ENCODE measurements at regions not wholly inside any gene's neighbourhood (a gene's known extent, or its start where the extent isn't known, plus 50 kb on each side); places are given as distances from the start of the nearest gene placed in this dataset.

DNA sequence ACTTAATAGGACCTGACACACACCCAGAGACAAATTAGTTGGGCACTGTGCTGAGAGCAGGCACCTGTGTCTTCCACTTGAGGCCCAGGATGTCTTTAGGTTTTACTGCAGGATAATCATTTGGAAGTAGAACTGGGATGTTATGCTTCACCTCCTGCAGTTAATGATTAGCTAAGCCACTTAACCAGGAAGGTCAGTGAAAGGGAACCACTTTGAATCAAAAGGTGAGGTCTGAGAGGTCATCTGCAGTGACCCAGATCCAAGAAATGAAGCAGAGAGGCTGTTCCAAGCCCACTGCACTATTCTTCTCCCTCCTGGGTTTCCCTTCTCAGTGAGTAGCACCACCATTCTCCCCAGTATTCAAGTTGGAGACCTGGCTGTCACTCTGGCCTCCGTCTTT, 110.5 kb downstream of the SNX18 start:
- peak; percentile 12 for TF ChIP-seq POLR2A (IDR thresholded peaks at IDR 0.05)
- TF ChIP-seq, protein P1, sequence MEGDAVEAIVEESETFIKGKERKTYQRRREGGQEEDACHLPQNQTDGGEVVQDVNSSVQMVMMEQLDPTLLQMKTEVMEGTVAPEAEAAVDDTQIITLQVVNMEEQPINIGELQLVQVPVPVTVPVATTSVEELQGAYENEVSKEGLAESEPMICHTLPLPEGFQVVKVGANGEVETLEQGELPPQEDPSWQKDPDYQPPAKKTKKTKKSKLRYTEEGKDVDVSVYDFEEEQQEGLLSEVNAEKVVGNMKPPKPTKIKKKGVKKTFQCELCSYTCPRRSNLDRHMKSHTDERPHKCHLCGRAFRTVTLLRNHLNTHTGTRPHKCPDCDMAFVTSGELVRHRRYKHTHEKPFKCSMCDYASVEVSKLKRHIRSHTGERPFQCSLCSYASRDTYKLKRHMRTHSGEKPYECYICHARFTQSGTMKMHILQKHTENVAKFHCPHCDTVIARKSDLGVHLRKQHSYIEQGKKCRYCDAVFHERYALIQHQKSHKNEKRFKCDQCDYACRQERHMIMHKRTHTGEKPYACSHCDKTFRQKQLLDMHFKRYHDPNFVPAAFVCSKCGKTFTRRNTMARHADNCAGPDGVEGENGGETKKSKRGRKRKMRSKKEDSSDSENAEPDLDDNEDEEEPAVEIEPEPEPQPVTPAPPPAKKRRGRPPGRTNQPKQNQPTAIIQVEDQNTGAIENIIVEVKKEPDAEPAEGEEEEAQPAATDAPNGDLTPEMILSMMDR (IDR thresholded peaks at IDR 0.05), result no peak

Measured in right lobe of liver (tissue), 4 donors.